ENCODE measurements at regions not wholly inside any gene's neighbourhood (a gene's known extent, or its start where the extent isn't known, plus 50 kb on each side); places are given as distances from the start of the nearest gene placed in this dataset.
"Not testable (repeated sequence)": the region's sequence is repeated elsewhere in the genome, so short reads cannot be mapped to it uniquely, and the experiment has no call there.

- intact Hi-C loops (cut with DNase I), result no loop called here
- no peak for DNase-seq (ENCODE audit: low spot score)
Observed at GRCh38 chr1:60716472-60716871, 365.9 kb upstream of the NFIA start.

DNA sequence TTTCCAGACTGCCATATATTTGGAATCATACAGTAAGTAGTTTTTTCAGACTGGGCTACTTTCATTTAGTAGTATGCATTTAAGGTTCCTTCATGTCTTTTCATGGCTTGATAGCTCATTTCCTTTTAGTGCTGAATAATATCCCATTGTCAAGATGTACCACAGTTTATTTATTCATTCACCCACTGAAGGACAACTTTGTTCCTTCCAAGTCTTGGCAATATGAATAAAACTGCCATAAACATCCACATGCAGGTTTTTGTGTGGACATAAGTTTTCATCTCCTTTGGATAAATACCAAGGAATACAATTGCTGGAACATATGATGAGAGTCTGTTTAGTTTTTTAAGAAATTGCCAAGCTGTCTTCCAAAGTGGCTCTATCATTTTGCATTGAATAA, 366.4 kb upstream of the NFIA start:
- intact Hi-C loops (cut with DNase I), result no loop called here

GRCh38 chr1:60709426-60709825, 372.9 kb upstream of the NFIA start:
- DNase-seq (ENCODE audit: low spot score), result no peak
- intact Hi-C loops (cut with DNase I), result no loop called here

More for the DNA sequence above, 366.4 kb upstream of the NFIA start:
- DNase-seq (ENCODE audit: low spot score), result no peak

DNA sequence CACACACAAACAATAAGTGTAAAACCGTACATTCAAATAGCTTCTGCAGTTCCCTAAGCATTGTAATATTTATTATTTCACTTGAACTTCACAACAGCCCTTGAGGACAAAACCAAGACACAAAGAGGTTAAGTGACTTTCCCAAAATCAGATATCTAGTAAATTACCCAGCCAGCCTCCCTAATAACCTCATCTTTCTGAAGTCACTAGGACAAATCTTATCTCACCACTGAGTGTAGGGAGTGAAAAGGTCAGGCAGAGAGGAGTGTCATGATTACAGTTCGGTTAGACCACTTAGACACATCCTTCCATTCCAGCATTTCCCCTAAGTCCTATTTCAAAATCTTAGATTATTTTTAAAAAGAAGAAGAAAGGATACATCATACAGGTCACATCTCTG, 377.3 kb upstream of the NFIA start:
- no peak for DNase-seq (ENCODE audit: low spot score)
- intact Hi-C loops (cut with DNase I), result no loop called here

DNA sequence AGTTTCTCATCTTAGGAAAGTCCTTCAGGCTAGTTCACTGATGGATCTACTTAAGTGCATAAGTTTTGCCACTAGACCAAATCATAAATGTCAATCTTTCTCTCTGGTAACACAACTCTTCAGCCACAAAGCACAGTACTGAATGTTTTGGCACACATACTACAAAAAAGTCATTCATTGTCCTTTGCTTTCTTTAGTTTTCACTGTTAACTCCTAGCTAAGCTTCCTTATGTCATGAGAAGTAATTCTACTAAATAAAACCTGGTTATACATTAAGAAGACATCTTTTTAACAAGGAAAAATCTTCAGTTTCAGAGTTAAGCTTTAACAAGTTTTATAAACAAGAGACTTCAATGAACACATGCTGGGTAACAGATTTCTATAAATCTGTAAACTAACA, 379.2 kb upstream of the NFIA start:
- no peak for DNase-seq (ENCODE audit: low spot score)
- intact Hi-C loops (cut with DNase I), result no loop called here

GRCh38 chr1:60699325-60699724, 383.0 kb upstream of the NFIA start:
- intact Hi-C loops (cut with DNase I), result no loop called here
- no peak for DNase-seq (ENCODE audit: low spot score)

- DNase-seq (ENCODE audit: low spot score), result no peak
- intact Hi-C loops (cut with DNase I), result no loop called here
Observed at GRCh38 chr1:60697204-60697994, 385.0 kb upstream of the NFIA start.

- DNase-seq (ENCODE audit: low spot score), result no peak
- intact Hi-C loops (cut with DNase I), result no loop called here
Observed at GRCh38 chr1:60696512-60696911, 385.8 kb upstream of the NFIA start.

GRCh38 chr1:60695716-60696171, 386.6 kb upstream of the NFIA start:
- intact Hi-C loops (cut with DNase I), result no loop called here
- DNase-seq (ENCODE audit: low spot score), result no peak

DNA sequence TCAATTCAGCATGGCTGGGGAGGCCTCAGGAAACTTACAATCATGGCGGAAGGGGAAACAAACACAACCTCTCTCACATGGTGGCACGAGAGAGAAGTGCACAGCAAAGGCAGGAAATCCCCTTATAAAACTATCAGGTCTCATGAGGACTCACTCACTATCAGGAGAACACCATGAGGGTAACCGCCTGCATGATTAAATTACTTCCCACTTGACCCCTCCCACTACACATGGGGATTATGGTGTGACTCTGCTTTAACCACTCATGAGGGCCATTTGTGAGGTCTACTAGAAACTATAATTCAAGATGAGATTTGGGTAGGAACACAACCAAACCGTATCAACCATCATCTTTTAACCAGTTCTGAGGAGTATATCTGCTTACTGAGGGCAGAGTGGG, 387.4 kb upstream of the NFIA start:
- no peak for DNase-seq (ENCODE audit: low spot score)
- intact Hi-C loops (cut with DNase I), result no loop called here

DNA sequence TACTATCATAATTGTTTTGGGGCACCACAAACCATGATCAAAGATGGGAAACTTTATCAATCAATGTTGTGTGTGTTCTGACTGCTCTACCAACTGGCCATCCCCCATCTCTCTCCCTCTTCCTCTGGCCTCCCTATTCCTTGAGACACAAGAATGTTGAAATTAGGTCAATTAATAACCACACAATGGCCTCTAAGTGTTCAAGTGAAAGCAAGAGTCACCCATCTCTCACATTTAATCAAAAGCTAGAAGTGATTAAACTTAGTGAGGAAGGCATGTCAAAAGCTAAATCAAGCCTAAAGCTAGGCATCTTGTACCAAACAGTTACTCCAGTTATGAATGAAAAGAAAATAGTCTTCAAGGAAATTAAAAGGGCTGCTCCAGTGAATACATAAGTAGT, 390.3 kb upstream of the NFIA start:
- no peak for DNase-seq (ENCODE audit: low spot score)
- intact Hi-C loops (cut with DNase I), result no loop called here

- intact Hi-C loops (cut with DNase I); DNase-seq (ENCODE audit: low spot score): not testable (repeated sequence)
Observed at GRCh38 chr1:60688221-60688620, 394.1 kb upstream of the NFIA start.

DNA sequence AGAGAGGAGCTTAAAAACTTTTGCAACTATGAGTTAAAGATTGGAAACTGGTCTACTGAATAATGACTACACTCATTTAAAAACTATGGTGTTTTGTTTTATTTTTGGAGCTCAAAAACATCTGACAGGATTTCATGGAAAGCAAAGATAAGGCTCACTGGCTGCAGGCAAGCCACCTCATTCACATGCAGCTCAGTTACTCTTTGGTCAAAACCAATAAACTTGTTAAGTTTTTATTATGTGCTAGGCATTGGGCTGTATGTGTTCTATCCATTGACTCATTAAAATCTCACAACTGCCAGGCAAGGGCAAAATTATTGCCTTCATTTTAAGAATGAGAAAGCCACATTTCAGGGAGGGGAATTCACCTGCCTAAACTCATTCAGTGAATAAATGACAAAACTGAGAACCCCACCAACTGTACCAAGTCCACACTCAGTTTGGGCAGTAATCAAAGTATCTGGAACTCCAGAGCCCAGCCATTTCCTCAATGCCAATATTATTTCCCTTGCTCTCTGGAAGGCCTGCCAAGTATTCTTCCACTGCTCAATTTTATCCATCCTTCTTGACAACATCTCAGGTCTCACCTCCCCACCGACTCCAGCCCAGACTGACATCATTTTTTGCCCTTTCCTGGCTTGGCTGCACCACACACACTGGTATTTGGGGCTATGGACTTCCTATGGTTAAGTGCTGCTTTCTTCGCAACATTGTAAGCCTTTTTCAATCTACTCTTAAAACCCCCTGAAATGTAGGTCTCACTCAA, 401.1 kb upstream of the NFIA start:
- intact Hi-C loops (cut with DNase I), result no loop called here
- DNase-seq (ENCODE audit: low spot score), result no peak

- DNase-seq (ENCODE audit: low spot score), result no peak
- intact Hi-C loops (cut with DNase I), result no loop called here
Observed at GRCh38 chr1:60679524-60680375, 402.6 kb upstream of the NFIA start.

DNA sequence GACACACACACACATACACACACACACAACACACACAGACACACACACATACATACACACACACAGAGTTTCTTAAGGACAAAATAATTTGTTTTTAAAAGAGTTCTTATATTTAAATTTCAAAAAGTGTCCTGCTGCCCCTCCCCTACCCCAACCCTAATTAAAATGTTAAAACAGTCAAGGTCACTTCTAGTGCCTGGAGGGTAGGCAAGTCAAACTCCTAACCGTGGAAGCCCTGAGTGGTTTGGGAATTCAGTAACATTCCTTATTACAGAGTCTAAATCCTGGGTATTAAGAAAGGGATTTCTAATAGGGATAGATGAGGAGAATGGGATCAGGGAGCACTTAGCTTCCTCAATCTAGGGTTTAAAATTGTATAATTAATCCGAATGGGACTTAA, 403.6 kb upstream of the NFIA start:
- DNase-seq (ENCODE audit: low spot score), result no peak
- intact Hi-C loops (cut with DNase I), result no loop called here

GRCh38 chr1:60678391-60678790, 404.0 kb upstream of the NFIA start:
- intact Hi-C loops (cut with DNase I), result no loop called here
- DNase-seq (ENCODE audit: low spot score), result no peak

- DNase-seq (ENCODE audit: low spot score), result no peak
- intact Hi-C loops (cut with DNase I), result no loop called here
Observed at GRCh38 chr1:60672449-60672848, 409.9 kb upstream of the NFIA start.

DNA sequence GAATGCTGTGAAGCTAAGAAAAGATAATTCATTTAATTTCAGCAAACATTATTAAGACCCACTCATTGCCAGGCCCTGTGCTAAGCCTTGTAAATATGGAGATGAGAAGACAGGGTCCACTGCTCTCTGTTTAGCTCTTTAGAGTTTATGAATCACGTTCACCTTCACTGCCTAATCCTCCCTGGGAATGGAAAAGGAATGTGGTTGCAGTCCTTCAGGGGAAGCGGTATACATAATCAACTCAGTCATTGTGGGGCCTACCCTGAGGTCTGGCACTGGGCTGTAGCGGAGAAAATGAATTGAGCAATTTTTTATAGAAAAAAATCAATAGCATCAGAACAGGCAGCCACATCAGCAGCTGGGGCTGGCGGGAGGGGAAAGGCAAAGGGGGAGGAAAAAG, 412.1 kb upstream of the NFIA start:
- intact Hi-C loops (cut with DNase I), result no loop called here
- no peak for DNase-seq (ENCODE audit: low spot score)

DNA sequence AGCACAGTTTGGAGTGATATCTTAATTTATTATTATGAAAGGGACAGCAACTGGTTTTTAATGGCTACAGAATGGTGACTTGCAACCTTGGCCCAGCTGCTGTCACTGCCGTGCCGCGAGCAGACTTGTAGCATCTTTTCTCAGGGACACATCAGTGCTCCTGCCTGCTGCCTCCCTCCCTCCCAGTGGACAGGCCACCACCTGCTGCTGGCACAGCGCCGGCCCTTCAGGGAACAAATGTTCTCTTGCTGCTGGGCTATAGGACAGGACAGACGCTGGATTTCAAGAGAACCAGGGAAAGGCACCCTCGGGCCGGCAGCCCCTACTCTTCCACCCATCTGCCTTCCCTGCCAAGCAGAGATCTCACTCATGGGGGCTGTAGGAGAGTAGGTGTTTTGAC, 413.8 kb upstream of the NFIA start:
- DNase-seq (ENCODE audit: low spot score), result no peak
- intact Hi-C loops (cut with DNase I), result no loop called here

- no peak for DNase-seq (ENCODE audit: low spot score)
Observed at GRCh38 chr1:60665311-60665710, 417.1 kb upstream of the NFIA start.

More at GRCh38 chr1:60665311-60665710, 417.1 kb upstream of the NFIA start:
- intact Hi-C loops (cut with DNase I), result no loop called here
